ENCODE measurements at regions not wholly inside any gene's neighbourhood (a gene's known extent, or its start where the extent isn't known, plus 50 kb on each side); places are given as distances from the start of the nearest gene placed in this dataset.
A peak's percentile ranks its signal among the peaks of the same experiment; 100 is the strongest.
"Not testable (repeated sequence)": the region's sequence is repeated elsewhere in the genome, so short reads cannot be mapped to it uniquely, and the experiment has no call there.

DNA sequence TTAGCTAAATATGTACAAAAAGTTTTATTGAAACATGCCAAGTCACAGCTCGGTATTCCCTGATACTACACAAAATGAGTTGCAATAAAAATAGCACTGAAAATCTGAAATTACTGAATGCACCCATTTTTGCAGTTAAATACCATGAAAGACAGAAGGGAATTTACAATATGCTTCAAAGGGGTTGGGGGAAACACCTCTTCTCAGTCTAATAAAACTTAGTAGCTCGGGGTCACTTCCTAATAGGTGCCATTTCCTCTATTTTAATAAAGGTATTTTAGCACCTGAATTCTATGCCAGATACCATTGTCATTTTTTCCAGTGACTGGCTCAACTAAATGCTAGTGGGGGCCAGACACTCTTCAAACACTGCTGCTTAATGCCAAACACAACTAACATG is 204.1 kb upstream of the MEF2C start:
- intact Hi-C loops (cut with DNase I), result no loop called here
- DNase-seq (no peak), ATAC-seq (no peak)

DNA sequence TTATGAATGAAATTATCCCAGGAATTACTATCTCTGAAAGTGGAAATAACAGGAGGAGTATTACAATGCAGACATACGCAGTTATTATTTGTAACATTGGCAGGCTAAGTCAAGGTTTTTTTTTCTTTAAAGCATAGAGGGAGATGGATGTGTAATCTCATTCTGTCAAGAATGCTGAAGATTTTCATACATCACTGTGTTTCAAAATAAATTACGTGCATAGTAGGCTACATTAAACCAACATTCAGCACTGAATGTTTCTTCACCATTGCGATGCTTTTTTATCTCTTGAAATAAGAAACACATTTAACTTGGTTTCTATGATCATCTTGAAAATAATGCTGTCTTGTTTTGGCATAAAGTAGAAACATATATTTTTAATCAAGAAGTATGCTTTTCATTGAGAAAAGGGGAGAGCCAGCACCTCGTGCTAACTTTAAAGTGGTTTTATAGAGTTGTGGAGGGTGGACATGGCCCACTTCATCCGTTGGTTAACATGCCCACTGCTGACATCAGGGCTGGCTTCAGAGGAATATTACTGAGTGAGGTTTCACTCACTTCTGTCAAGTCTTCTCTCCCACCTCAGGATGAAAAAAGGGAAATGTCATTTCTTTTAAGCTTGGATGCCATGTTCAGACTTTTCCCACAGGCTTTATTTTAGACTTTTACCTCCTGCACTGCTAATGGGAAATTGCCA is 203.6 kb upstream of the MEF2C start:
- intact Hi-C loops (cut with DNase I), result no loop called here

DNA sequence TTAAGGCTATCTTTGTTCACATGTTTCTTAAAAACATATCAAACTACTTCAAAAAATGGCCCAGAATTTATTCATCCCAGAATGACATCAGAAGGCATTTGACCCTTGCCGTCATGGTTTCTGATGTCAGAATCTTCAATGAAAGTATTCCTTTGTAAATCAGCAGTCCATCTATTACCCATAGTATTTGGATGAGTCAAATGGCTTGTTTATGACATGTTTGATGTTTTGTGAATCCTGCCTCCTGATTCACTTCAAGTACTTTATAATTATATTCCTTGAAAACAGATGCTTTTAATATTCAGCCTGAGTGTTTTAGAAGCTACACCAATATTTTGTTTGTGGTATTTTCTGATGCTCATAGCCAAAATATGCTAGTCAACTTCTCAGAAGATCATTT is 200.8 kb upstream of the MEF2C start:
- no peak for ATAC-seq
- intact Hi-C loops (cut with DNase I), result no loop called here
- no peak for DNase-seq

More for the DNA sequence above, 203.6 kb upstream of the MEF2C start:
- DNase-seq, result no peak
- ATAC-seq, result no peak

GRCh38 chr5:89081360-89081759 is 198.4 kb upstream of the MEF2C start:
- no peak for ATAC-seq
- no peak for DNase-seq
- intact Hi-C loops (cut with DNase I), result no loop called here

GRCh38 chr5:89080467-89081116 is 197.6 kb upstream of the MEF2C start:
- ATAC-seq (no peak), DNase-seq (no peak)
- intact Hi-C loops (cut with DNase I), result no loop called here

DNA sequence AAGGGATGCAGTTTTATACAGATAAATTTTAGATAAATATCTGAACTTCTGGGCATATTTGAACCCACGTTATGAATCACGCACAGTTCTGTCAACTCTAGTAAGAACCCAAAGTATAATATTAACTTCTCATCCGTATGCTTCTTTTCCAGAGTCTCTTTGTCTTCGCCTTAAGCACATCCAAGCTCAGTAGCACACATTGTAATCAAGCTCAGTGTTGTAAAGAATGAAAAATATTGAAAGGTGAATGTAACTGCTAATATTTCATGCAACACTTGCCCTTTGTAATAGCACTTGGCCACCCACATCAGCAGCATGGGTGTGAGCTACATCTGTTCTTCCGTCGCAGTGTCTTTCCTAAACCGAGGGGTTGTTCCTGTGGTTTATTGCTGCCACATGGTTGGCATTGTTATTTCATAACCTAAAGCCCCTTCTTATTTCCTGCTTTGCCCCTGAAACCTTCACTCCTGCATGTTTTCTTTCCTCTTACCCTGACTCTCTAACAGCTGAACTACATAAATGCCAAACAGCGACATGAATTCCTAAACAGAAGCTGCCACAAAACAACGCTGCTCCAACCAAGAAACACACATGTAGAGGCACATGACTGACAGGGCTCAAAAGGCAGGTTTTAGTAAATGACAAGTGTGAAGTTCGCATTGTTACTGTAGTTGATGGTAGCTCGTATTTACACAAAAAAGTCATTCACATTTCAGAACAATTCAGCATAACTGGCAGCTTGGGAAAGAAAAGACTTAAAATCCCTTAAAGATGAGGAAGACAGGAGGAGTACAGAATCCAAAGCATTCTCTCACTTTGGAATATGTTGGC is 190.1 kb upstream of the MEF2C start:
- ATAC-seq (no peak), DNase-seq (no peak)
- intact Hi-C loops (cut with DNase I), result no loop called here

- ATAC-seq (no peak), DNase-seq (no peak)
- intact Hi-C loops (cut with DNase I), result no loop called here
Observed at GRCh38 chr5:89071941-89072331, 189.0 kb upstream of the MEF2C start.

GRCh38 chr5:89071101-89071940 is 188.3 kb upstream of the MEF2C start:
- ATAC-seq (no peak), DNase-seq (no peak)
- intact Hi-C loops (cut with DNase I), result no loop called here

- intact Hi-C loops (cut with DNase I), result no loop called here
- DNase-seq (no peak), ATAC-seq (no peak)
Observed at GRCh38 chr5:89069591-89069990, 186.6 kb upstream of the MEF2C start.

- no peak for DNase-seq
- no peak for ATAC-seq
- intact Hi-C loops (cut with DNase I), result no loop called here
Observed at GRCh38 chr5:89067362-89067761, 184.4 kb upstream of the MEF2C start.

DNA sequence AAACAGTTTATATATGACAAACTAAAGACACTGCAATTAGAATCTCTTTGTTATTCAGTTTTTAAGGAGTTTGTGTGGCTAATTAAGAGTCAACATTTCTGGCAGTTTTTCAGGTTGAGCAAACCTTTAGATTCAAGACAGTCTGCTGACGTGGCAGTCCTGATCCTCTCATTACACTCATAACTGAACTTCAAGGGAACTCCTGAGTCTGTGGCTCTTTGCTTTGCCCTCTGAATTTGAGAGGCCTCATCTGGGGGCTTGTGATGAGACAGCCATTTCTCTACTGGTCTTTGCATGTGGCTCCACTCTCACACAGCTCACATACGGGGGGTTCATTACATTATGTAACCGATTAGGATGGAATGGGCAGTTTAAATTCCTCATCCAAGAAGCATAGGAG is 182.9 kb upstream of the MEF2C start:
- DNase-seq, result no peak
- ATAC-seq, result no peak
- intact Hi-C loops (cut with DNase I), result no loop called here

GRCh38 chr5:89064736-89065135 is 181.8 kb upstream of the MEF2C start:
- peak; percentile 51 to 70 for ATAC-seq
- intact Hi-C loops (cut with DNase I), result no loop called here
- DNase-seq, result no peak

DNA sequence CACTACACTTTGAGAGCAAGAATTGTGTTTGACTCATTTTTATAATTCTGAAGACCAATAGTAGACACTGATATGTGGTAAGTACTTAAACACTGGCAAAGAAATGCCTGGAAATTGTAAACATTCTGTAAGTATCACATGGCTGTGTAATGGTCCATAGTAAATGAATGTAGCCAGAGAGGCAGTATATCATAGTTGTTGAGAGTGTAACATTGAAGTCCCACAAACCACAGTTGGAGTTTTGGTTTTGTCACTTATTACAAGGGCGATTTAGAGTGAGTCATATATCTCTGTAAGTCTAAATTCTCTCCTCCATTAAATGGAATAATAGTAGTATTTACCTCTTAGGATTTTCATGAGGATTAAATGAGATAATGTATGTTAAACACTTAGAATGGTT is 181.1 kb upstream of the MEF2C start:
- intact Hi-C loops (cut with DNase I), result no loop called here
- no peak for ATAC-seq
- DNase-seq, result no peak

- DNase-seq, result no peak
- intact Hi-C loops (cut with DNase I), result no loop called here
Observed at GRCh38 chr5:89060768-89061167, 177.8 kb upstream of the MEF2C start.

GRCh38 chr5:89059274-89059673 is 176.3 kb upstream of the MEF2C start:
- ATAC-seq (no peak), DNase-seq (no peak)
- intact Hi-C loops (cut with DNase I), result no loop called here

More at GRCh38 chr5:89060768-89061167, 177.8 kb upstream of the MEF2C start:
- no peak for ATAC-seq

DNA sequence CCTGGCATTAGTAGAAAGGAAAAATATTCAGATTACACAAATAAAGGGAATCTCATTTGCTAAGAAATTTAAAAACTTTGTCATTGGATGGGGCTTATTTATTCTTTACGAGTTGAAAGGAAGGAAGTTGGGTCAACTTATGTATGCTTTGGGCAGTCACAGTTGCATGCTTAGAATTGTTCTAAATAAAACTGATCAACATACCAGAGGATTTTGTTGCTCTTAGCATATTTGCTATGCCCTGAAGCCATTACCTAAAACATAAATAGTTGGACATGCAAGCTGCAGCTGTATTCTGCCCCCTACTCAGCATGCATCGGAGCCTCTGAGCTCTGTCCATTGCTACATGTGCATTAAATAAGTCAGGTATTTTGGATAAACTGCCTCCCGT is 172.7 kb upstream of the MEF2C start:
- DNase-seq (no peak), ATAC-seq (no peak)
- intact Hi-C loops (cut with DNase I), result no loop called here

DNA sequence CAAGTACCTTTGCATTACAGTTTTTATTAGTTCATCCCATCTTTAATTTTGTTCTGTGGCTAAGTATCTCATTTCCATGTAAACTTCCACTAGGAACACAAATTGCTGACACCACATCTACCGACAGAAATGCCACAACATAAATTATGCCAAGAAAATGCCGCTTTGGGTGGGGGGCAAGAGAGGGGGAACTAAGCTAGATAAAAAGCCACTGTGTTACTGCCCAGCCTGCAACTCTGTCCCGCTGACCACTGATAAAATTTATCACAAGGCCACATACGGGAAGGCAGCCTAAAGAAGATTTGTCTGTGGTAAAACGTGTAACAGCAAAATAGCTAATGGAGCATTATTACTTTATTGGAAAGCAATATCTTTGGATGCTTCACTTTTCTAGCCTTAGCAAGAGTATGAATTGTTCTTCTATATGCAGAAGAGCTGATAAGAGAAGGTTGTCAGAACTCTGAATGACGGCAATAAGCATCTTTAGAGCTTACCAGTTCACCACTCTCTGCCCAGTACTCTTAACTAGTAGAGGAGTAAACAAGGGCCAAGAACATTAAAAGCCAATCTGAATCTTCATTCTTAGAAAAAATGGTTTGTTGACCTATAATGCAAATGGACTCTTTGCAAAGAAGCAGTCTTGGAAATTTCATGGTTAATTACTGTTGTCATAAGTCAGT is 172.2 kb upstream of the MEF2C start:
- DNase-seq (no peak), ATAC-seq (no peak)
- intact Hi-C loops (cut with DNase I), result no loop called here

GRCh38 chr5:89053547-89053946 is 170.6 kb upstream of the MEF2C start:
- DNase-seq (no peak), ATAC-seq (no peak)
- intact Hi-C loops (cut with DNase I), result no loop called here

- DNase-seq; intact Hi-C loops (cut with DNase I); ATAC-seq: not testable (repeated sequence)
Observed at GRCh38 chr5:89050062-89050461, 167.1 kb upstream of the MEF2C start.
